ENCODE measurements at regions not wholly inside any gene's neighbourhood (a gene's known extent, or its start where the extent isn't known, plus 50 kb on each side); places are given as distances from the start of the nearest gene placed in this dataset.

- TF ChIP-seq XRCC3 (IDR thresholded peaks at IDR 0.05), result no peak
- no peak for TF ChIP-seq ZNF639 (CRISPR knock-in tag; conservative IDR thresholded peaks at IDR 0.05 in 1 of 2, IDR thresholded peaks at IDR 0.05 in 1 of 2)
- TF ChIP-seq, protein P1, sequence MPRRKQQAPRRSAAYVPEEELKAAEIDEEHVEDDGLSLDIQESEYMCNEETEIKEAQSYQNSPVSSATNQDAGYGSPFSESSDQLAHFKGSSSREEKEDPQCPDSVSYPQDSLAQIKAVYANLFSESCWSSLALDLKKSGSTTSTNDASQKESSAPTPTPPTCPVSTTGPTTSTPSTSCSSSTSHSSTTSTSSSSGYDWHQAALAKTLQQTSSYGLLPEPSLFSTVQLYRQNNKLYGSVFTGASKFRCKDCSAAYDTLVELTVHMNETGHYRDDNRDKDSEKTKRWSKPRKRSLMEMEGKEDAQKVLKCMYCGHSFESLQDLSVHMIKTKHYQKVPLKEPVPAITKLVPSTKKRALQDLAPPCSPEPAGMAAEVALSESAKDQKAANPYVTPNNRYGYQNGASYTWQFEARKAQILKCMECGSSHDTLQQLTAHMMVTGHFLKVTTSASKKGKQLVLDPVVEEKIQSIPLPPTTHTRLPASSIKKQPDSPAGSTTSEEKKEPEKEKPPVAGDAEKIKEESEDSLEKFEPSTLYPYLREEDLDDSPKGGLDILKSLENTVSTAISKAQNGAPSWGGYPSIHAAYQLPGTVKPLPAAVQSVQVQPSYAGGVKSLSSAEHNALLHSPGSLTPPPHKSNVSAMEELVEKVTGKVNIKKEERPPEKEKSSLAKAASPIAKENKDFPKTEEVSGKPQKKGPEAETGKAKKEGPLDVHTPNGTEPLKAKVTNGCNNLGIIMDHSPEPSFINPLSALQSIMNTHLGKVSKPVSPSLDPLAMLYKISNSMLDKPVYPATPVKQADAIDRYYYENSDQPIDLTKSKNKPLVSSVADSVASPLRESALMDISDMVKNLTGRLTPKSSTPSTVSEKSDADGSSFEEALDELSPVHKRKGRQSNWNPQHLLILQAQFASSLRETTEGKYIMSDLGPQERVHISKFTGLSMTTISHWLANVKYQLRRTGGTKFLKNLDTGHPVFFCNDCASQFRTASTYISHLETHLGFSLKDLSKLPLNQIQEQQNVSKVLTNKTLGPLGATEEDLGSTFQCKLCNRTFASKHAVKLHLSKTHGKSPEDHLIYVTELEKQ (CRISPR knock-in tag; IDR thresholded peaks at IDR 0.05), result no peak
- no peak for TF ChIP-seq ATF2 (CRISPR knock-in tag; IDR thresholded peaks at IDR 0.05)
- TF ChIP-seq, protein P2, sequence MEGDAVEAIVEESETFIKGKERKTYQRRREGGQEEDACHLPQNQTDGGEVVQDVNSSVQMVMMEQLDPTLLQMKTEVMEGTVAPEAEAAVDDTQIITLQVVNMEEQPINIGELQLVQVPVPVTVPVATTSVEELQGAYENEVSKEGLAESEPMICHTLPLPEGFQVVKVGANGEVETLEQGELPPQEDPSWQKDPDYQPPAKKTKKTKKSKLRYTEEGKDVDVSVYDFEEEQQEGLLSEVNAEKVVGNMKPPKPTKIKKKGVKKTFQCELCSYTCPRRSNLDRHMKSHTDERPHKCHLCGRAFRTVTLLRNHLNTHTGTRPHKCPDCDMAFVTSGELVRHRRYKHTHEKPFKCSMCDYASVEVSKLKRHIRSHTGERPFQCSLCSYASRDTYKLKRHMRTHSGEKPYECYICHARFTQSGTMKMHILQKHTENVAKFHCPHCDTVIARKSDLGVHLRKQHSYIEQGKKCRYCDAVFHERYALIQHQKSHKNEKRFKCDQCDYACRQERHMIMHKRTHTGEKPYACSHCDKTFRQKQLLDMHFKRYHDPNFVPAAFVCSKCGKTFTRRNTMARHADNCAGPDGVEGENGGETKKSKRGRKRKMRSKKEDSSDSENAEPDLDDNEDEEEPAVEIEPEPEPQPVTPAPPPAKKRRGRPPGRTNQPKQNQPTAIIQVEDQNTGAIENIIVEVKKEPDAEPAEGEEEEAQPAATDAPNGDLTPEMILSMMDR (IDR thresholded peaks at IDR 0.05 in 2 of 3, conservative IDR thresholded peaks at IDR 0.05 in 1 of 3; ENCODE audit: insufficient read depth in 2 of 3, low read depth in 1 of 3, low read length in 3 of 3), result no peak
- no peak for TF ChIP-seq MTA1 (IDR thresholded peaks at IDR 0.05; ENCODE audit: borderline replicate concordance)
- TF ChIP-seq POLR2A (conservative IDR thresholded peaks at IDR 0.05), result no peak
Observed at GRCh38 chr2:106277426-106277825, 83.3 kb upstream of the UXS1 start.

All from K562 (cell line).